Endothelial cell of umbilical vein (primary cell): ENCODE measurements at regions not wholly inside any gene's neighbourhood (a gene's known extent, or its start where the extent isn't known, plus 50 kb on each side); places are given as distances from the start of the nearest gene placed in this dataset.

Experiments
- BruUV-seq: library from RNA; stranded (reverse); fragments of 400-500 nt; replicated peaks from 2 replicates; lab custom pipeline; 2021; lab: Mats Ljungman, UMichigan
- CTCF ChIA-PET: fragments of 300-600, 350-600 bp; sonication (Branson Sonifier 250); formaldehyde crosslinking; loops from one replicate; lab custom pipeline; 2021; ENCODE audit warnings: antibody characterized with exemption, inconsistent platforms; lab: Charles Lee
- POLR2A ChIA-PET: fragments of 300-600, 350-600 bp; sonication (Branson Sonifier 250); formaldehyde crosslinking; loops from one replicate; lab custom pipeline; 2021; ENCODE audit warnings: antibody characterized with exemption, inconsistent platforms; lab: Charles Lee
- DNase-seq: peaks from one replicate; pipeline ENCODE4 v3.0.0-alpha.2; 2011; ENCODE audit warnings: low read depth, low spot score
- FAIRE-seq: peaks from 2 replicates; lab custom pipeline; 2011; peaks lifted over from hg19 to GRCh38; lab: Jason Lieb, UNC
- H2AFZ ChIP-seq: 2 replicates; pipeline ENCODE4 v1.6.0; 2012; ENCODE audit warnings: low read depth, low read length, control low read depth, inconsistent platforms
- H3K27ac ChIP-seq: 2 replicates; pipeline ENCODE4 v1.5.1; 2011; ENCODE audit warnings: low read depth, mild to moderate bottlenecking, control low read depth, low read length, moderate library complexity; ENCODE audit not compliant: insufficient read depth
- H3K27me3 ChIP-seq, 2 experiments: 2 replicates each; pipeline versions ENCODE4 v1.6.0 to v1.6.1; 2011; ENCODE audit warnings: low read length in 2 of 2, mixed read lengths in 1 of 2; ENCODE audit not compliant: control insufficient read depth in 2 of 2, insufficient read depth in 2 of 2
- H3K36me3 ChIP-seq, 2 experiments: 2 replicates in 1 of 2; 3 replicates in 1 of 2; pipeline ENCODE4 v1.5.1; 2011; ENCODE audit warnings: low read length in 2 of 2, mild to moderate bottlenecking in 1 of 2, moderate library complexity in 1 of 2; ENCODE audit not compliant: control insufficient read depth in 2 of 2, insufficient read depth in 2 of 2; ENCODE audit errors: extremely low read depth in 1 of 2
- H3K4me1 ChIP-seq: 3 replicates; pipeline ENCODE4 v1.5.1; 2011; ENCODE audit warnings: mild to moderate bottlenecking, low read length; ENCODE audit not compliant: control insufficient read depth, insufficient read depth; ENCODE audit errors: extremely low read depth
- H3K4me2 ChIP-seq: 2 replicates; pipeline ENCODE4 v1.6.1; 2011; ENCODE audit warnings: low read length, control low read depth, mixed read lengths; ENCODE audit not compliant: insufficient read depth
- H3K4me3 ChIP-seq, 3 experiments: fragments of 200-600 bp in 1 of 3; sonication (generic), shearing (Covaris generic) in 1 of 3; replicated peaks in 1 of 3; 2 replicates each; pipeline ENCODE4 v1.5.1; 2011 to 2016; ENCODE audit warnings: control low read depth in 3 of 3, low read length in 3 of 3, mild to moderate bottlenecking in 2 of 3, inconsistent platforms in 1 of 3, low read depth in 1 of 3, moderate library complexity in 1 of 3; ENCODE audit not compliant: insufficient read depth in 1 of 3
- H3K79me2 ChIP-seq: 2 replicates; pipeline ENCODE4 v1.6.0; 2012; ENCODE audit warnings: low read length, inconsistent platforms; ENCODE audit not compliant: control insufficient read depth, insufficient read depth
- H3K9ac ChIP-seq: replicated peaks from 2 replicates; pipeline ENCODE3; 2011; ENCODE audit warnings: low read length, control low read depth; ENCODE audit not compliant: insufficient read depth; ENCODE audit errors: extremely low read depth
- H3K9me1 ChIP-seq: replicated peaks from 3 replicates; pipeline ENCODE4 v1.6.0; 2011; ENCODE audit warnings: mild to moderate bottlenecking, low read length; ENCODE audit not compliant: control insufficient read depth, insufficient read depth; ENCODE audit errors: extremely low read depth
- H3K9me3 ChIP-seq: replicated peaks from 2 replicates; pipeline ENCODE4 v1.5.1; 2012; ENCODE audit warnings: low read length, inconsistent platforms; ENCODE audit not compliant: control insufficient read depth, insufficient read depth
- H4K20me1 ChIP-seq: replicated peaks from 2 replicates; pipeline ENCODE3; 2011; ENCODE audit warnings: mild to moderate bottlenecking, low read length; ENCODE audit not compliant: control insufficient read depth, insufficient read depth; ENCODE audit errors: extremely low read depth
- CTCF ChIP-seq, 2 donors: IDR thresholded peaks; 1 replicate in 1 of 2; 2 replicates in 1 of 2; pipeline ENCODE4 v1.5.1; 2011; ENCODE audit warnings: low read length in 2 of 2, mild to moderate bottlenecking in 2 of 2, moderate library complexity in 2 of 2, control low read depth in 1 of 2, inconsistent platforms in 1 of 2, low read depth in 1 of 2; ENCODE audit not compliant: insufficient read depth in 1 of 2; ENCODE audit errors: extremely low read depth in 1 of 2
- EZH2 ChIP-seq: IDR thresholded peaks from 2 replicates; pipeline ENCODE4 v1.6.1; 2012; ENCODE audit warnings: borderline replicate concordance, low read depth, mild to moderate bottlenecking, moderate library complexity, low read length, inconsistent platforms; ENCODE audit not compliant: severe bottlenecking
- FOS ChIP-seq: IDR thresholded peaks from 2 replicates; pipeline ENCODE4 v1.6.1; 2011; ENCODE audit warnings: mild to moderate bottlenecking, low read length, moderate library complexity, borderline replicate concordance; ENCODE audit not compliant: insufficient read depth
- GATA2 ChIP-seq: IDR thresholded peaks from 2 replicates; pipeline ENCODE4 v1.7.0; 2011; ENCODE audit warnings: low read depth, mild to moderate bottlenecking, moderate library complexity, mixed read lengths, low read length; ENCODE audit not compliant: insufficient read length, insufficient read depth
- JUN ChIP-seq: IDR thresholded peaks from 2 replicates; pipeline ENCODE4 v1.6.1; 2011; ENCODE audit warnings: borderline replicate concordance, low read depth; ENCODE audit not compliant: insufficient read length, insufficient read depth
- MAX ChIP-seq: IDR thresholded peaks from 2 replicates; pipeline ENCODE4 v1.6.1; 2011; ENCODE audit not compliant: insufficient read depth, insufficient read length
- MYC ChIP-seq: IDR thresholded peaks from one replicate; pipeline ENCODE4 v1.6.1; 2011; ENCODE audit warnings: mild to moderate bottlenecking, low read depth, low read length
- POLR2A ChIP-seq: IDR thresholded peaks from 2 replicates; pipeline ENCODE4 v1.6.1; 2012; ENCODE audit warnings: low read depth, mild to moderate bottlenecking, control low read depth, low read length
- POLR2AphosphoS5 ChIP-seq: IDR thresholded peaks from 2 replicates; pipeline ENCODE4 v1.6.1; 2012; ENCODE audit warnings: low read depth, mild to moderate bottlenecking, control low read depth, low read length, moderate library complexity; ENCODE audit not compliant: insufficient read depth
- dilution Hi-C: fragments of 300-500 bp; cut with MboI; formaldehyde crosslinking; loops from one replicate; pipeline ENCODE4 v1.15.0; 2019; ENCODE audit warnings: low sequenced_read_pairs; ENCODE audit not compliant: extremely low pct_ligation_motif_present
- intact Hi-C: fragments of 100-400 bp; cut with micrococcal nuclease; formaldehyde crosslinking; loops from one replicate; pipeline ENCODE4 v1.10.0; 2022

- intact Hi-C loops (no loop called here), dilution Hi-C loops (no loop called here)
- Histone ChIP-seq H3K9me1 (no peaks in the 10 kb centered on the region), H3K27ac (no peak overlapping the region), H3K79me2 (no peaks in the 10 kb centered on the region), H3K4me2 (no peak overlapping the region), H3K9ac (no peak overlapping the region), H3K36me3 (no peaks in the 10 kb centered on the region), H3K4me3 (no peak overlapping the region), H3K27me3 (no peaks in the 10 kb centered on the region), H2AFZ (no peak overlapping the region), H3K4me1 (no peaks in the 10 kb centered on the region), H3K9me3 (no peaks in the 10 kb centered on the region), H4K20me1 (no peaks in the 10 kb centered on the region)
- CTCF ChIA-PET: no interaction called here
- FAIRE-seq (no peak), DNase-seq (no peak)
- no peak for TF ChIP-seq MYC
- TF ChIP-seq FOS: no peak
- no peak for TF ChIP-seq POLR2AphosphoS5
- TF ChIP-seq GATA2: no peak
- no peak for TF ChIP-seq CTCF (IDR thresholded peaks at IDR 0.05; ENCODE audit: extremely low read depth in 1 of 2, insufficient read depth in 1 of 2, low read depth in 1 of 2, low read length in 2 of 2)
- no peak for TF ChIP-seq POLR2A
- no peak for TF ChIP-seq EZH2
- no peak for TF ChIP-seq MAX
- no peak for TF ChIP-seq JUN
- no TSS peak for BruUV-seq
- POLR2A ChIA-PET: no interaction called here
These were observed 407.4 kb upstream of the SETBP1 start for GRCh38 chr18:44273298-44273697.
